ENCODE measurements at regions not wholly inside any gene's neighbourhood (a gene's known extent, or its start where the extent isn't known, plus 50 kb on each side); places are given as distances from the start of the nearest gene placed in this dataset.

DNA sequence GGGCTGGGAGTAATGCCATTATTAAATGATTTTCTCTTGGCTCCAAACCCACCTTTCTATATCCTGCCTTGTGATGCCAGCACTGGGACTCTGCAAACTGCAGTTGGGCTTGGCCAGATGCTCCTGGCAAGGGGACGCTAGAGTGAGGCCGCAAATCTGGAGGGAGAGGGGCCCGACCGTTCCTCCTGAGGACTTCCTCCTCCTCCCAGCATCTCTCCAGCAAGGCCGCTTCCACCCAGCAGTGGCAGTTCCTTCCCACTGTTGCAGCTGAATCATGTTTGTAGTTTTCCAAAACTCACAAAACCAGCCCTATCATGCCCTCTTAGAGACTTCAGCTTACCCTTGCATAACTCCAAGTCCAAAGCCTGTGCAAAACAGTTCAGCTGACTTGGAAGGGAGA is 244.4 kb downstream of the FOXA2 start:
- no peak for DNase-seq (ENCODE audit: low spot score)
- Histone ChIP-seq H3K27me3 (no peaks in the 10 kb centered on the region), H3K4me1 (peaks cover 0 to 3% of the 10 kb centered on the region in 2 donors), H3K4me3 (no peak overlapping the region), H3K36me3 (no peaks in the 10 kb centered on the region), H3K9me3 (no peaks in the 10 kb centered on the region), H3K27ac (no peak overlapping the region)
- TF ChIP-seq, protein P1, sequence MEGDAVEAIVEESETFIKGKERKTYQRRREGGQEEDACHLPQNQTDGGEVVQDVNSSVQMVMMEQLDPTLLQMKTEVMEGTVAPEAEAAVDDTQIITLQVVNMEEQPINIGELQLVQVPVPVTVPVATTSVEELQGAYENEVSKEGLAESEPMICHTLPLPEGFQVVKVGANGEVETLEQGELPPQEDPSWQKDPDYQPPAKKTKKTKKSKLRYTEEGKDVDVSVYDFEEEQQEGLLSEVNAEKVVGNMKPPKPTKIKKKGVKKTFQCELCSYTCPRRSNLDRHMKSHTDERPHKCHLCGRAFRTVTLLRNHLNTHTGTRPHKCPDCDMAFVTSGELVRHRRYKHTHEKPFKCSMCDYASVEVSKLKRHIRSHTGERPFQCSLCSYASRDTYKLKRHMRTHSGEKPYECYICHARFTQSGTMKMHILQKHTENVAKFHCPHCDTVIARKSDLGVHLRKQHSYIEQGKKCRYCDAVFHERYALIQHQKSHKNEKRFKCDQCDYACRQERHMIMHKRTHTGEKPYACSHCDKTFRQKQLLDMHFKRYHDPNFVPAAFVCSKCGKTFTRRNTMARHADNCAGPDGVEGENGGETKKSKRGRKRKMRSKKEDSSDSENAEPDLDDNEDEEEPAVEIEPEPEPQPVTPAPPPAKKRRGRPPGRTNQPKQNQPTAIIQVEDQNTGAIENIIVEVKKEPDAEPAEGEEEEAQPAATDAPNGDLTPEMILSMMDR (IDR thresholded peaks at IDR 0.05): no peak

DNA sequence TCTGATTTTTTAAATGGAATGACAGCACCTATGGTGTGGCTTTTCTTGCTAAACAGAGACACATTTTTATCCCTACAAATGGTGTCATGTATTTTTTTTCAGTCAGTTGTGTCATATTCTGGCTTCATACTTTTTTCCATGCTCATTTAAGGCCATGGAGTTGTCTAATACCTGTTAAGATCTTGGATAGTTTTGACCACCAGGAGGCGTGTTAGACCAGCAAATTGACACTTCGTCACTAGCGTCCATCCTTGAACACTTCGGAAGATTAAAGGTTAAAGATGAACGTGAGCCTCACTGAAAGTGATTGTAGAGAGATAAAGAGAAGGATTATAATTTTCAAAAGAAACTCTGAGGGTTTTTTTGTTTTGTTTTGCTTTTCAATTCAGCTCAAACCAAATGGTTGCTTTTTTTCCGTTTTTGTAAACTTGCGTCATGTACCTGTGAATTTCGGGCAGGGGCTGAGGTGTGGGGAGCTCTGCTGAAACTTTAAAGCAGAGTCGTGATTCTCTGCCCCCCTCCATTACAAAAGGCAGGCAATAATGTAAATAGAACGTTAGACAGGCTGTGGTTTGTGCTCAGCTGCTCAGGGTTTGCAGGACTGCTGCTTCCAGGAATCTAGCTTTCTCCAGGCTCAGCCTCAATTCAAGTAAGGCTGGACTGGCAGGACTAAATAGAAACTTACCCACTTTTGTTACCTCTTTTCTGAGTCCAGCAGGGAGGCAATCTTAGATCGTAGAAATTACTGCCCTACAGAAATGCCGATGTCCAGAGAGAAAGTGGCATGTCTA is 245.1 kb downstream of the FOXA2 start:
- Histone ChIP-seq H3K4me3 (no peak overlapping the region), H3K9me3 (no peaks in the 10 kb centered on the region), H3K36me3 (no peaks in the 10 kb centered on the region), H3K27me3 (no peaks in the 10 kb centered on the region), H3K4me1 (peaks cover 0 to 3% of the 10 kb centered on the region in 2 donors), H3K27ac (no peak overlapping the region)
- no peak for DNase-seq (ENCODE audit: low spot score)
- TF ChIP-seq, protein P1 (IDR thresholded peaks at IDR 0.05): peak; percentile 50 to 74

DNA sequence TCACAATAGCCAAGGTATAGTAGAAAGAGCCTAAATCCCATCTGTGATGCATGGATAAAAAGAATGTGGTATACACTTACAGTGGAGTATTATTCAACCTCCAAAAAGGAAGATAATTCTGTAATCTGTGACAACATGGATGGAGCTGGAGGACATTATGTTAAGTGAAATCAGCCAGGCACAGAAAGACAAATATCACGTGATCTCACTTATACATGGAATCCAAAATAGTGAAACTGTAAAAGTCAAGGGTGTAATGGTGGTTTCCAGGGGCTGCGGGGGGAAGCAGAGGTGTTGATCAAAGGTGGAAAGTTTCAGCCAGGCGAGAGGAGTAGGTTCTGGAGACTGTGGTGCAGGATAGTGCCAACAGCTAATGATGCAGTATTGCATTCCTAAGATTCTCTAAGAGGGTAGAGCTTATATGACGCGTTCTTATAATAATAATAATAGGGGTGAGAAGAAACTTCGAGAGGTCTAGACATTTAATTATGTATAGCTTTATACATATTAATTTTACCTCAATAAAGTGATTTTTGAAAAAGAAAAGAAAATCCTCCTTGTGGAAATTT is 246.1 kb downstream of the FOXA2 start:
- Histone ChIP-seq H3K36me3 (no peaks in the 10 kb centered on the region), H3K27me3 (no peaks in the 10 kb centered on the region), H3K27ac (no peak overlapping the region), H3K4me1 (peaks cover 0 to 3% of the 10 kb centered on the region in 2 donors), H3K9me3 (no peaks in the 10 kb centered on the region), H3K4me3 (no peak overlapping the region)
- no peak for DNase-seq (ENCODE audit: low spot score)
- TF ChIP-seq, protein P1 (IDR thresholded peaks at IDR 0.05): no peak

DNA sequence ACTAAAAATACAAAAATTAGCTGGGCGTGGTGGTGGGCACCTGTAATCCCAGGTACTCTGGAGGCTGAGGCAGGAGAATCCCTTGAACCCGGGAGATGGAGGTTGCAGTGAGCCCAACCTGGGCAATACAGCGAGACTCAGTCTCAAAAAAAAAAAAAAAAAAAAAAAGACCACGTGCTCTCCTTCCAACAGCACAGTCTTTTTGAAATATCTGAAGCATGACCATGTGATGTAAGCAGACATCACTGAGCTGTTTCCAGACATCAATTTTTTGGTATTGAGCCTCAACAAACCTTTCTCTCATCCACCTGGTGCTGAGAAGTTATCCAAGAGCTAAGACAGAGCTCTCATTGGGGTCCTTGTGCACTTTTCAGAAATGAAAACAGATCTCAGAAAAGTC is 249.2 kb downstream of the FOXA2 start:
- H3K27me3 ChIP-seq: no peaks in the 10 kb centered on the region
- no peak overlapping the region for H3K27ac ChIP-seq
- H3K4me3 ChIP-seq: no peak overlapping the region
- DNase-seq (ENCODE audit: low spot score): no peak
- TF ChIP-seq, protein P1 (IDR thresholded peaks at IDR 0.05): no peak
- peaks cover 0 to 3% of the 10 kb centered on the region in 2 donors for H3K4me1 ChIP-seq
- H3K36me3 ChIP-seq: no peaks in the 10 kb centered on the region
- H3K9me3 ChIP-seq: no peaks in the 10 kb centered on the region

DNA sequence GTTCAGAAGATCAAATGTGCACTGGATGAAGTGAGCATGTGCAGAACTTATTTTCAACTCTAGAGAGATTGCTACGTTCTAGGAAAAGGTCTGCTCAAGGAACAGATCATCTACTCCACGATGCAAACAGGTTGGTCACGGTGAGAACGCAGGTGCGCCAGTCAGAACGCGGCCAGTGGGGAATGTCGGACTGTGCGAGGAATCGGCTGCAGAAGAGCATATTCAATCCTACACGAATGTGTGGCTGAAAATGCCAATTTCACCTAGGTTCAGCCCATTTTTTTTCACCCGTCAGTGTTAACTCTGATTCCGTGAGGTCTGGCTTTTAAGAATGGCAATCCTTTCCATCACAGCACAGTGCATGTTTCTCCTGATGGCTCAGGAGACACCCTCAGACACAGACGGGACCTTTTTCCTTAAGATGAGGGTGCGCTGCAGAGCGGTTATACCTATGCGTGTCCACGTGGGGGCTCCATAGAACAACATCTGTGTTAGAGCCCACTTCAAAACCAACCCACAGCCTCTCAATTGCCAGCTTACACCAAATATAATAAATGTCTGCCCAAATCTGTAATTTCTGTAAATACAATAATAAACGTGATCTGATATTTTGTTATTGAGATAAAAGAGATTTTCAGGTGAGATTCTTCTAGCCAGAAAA is 250.4 kb downstream of the FOXA2 start:
- Histone ChIP-seq H3K4me1 (no peaks in the 10 kb centered on the region), H3K9me3 (no peaks in the 10 kb centered on the region), H3K27me3 (no peaks in the 10 kb centered on the region), H3K36me3 (no peaks in the 10 kb centered on the region), H3K4me3 (no peak overlapping the region), H3K27ac (no peak overlapping the region)
- TF ChIP-seq, protein P1 (IDR thresholded peaks at IDR 0.05): peak; percentile 51 to 73
- DNase-seq (ENCODE audit: low spot score): peak; percentile 63
